SH-SY5Y (cell line): ENCODE measurements at regions not wholly inside any gene's neighbourhood (a gene's known extent, or its start where the extent isn't known, plus 50 kb on each side); places are given as distances from the start of the nearest gene placed in this dataset.

ENCODE experiments used
- GATA2 ChIP-seq: IDR thresholded peaks from 2 replicates; pipeline ENCODE4 v1.6.1; 2011; ENCODE audit warnings: mild to moderate bottlenecking, low read depth, low read length
- GATA3 ChIP-seq: IDR thresholded peaks from 2 replicates; pipeline ENCODE4 v1.6.1; 2011; ENCODE audit warnings: low read depth, mild to moderate bottlenecking, low read length, moderate library complexity

DNA sequence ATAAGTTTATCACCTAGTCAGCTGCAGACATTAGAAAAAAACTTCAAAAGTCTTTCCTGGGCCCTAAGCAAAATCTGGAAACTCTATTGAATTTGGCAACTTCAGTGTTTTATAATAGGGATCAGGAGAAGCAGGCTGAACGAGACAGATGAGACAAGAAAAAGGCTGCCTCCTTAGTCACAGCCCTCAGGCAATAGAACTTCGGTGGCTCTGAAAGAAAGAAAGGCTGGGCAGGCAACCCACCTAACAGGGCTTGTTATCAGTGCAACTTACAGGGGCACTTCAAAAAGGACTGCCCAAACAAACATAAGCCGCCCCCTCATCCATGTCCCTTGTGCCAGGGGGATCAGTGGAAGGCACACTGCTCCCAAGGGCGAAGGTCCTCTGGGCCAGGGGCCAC, 657.9 kb upstream of the HS3ST5 start:
- no peak for TF ChIP-seq GATA2
- no peak for TF ChIP-seq GATA3
